AG04449 (cell line): ENCODE measurements at regions not wholly inside any gene's neighbourhood (a gene's known extent, or its start where the extent isn't known, plus 50 kb on each side); places are given as distances from the start of the nearest gene placed in this dataset.
"Not testable (repeated sequence)": the region's sequence is repeated elsewhere in the genome, so short reads cannot be mapped to it uniquely, and the experiment has no call there.

ENCODE experiments used
- CTCF ChIA-PET: fragments of 350-600 bp; formaldehyde crosslinking; extraction: SDS; loops from one replicate; lab custom pipeline; 2021; ENCODE audit warnings: antibody characterized with exemption; lab: Yijun Ruan, JAX
- POLR2A ChIA-PET: fragments of 400-600, 350-600 bp; formaldehyde crosslinking; extraction: SDS; loops from one replicate; lab custom pipeline; 2020; ENCODE audit warnings: antibody characterized with exemption, inconsistent platforms; lab: Yijun Ruan, JAX
- DNase-seq: peaks from one replicate; pipeline ENCODE4 v3.0.0-alpha.2; 2010; ENCODE audit warnings: low read depth, low spot score
- H3K4me3 ChIP-seq: 2 replicates; pipeline ENCODE4 v1.5.1; 2011; ENCODE audit warnings: low read depth, mild to moderate bottlenecking, control low read depth, low read length

DNA sequence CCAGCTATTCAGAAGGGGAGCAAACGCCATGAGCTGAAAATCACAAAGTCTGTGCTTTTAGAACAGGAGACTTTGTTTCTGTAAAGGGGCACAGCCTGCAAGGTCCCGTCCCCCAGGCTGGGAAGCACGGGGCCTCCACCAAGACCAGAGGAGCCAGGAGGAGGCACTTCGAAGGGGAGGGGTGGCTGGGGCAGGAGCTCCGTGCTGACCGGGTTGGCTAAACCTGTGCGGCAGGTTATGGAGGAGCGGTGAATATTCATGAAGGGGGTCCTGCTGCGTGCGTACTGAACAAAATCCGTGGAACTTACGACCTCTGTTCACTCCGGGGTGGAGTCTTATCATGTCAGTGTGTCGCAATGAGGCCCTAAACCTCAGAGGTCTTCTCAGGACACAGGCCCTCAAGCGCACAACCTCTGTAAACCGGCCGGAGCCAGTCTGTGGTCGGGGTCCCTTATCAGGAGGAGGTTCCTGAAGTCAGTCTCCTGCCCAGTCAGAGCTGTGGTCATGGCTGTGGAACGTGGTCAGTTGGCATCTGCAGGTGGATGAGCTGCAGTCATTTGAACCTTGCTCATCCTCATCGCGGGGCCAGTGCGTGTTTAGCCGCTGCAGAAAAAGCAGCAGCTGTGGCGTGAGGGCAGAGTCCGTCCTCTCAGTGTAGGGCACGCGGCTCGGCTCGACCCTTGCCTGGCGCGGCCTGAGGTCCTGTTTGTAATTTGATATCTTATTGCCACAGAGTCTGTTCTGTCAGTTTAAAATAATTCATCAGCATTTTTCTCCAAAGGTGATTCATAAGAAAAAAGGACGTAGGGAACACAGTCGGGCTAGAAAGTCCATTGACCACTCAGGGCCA is 5507.7 kb upstream of the TPTE start:
- POLR2A ChIA-PET, CTCF ChIA-PET, H3K4me3 ChIP-seq, DNase-seq: not testable (repeated sequence)

GRCh38 chr21:5015187-5015586 is 5506.2 kb upstream of the TPTE start:
- CTCF ChIA-PET, DNase-seq, POLR2A ChIA-PET: not testable (repeated sequence)

GRCh38 chr21:5019120-5019519 is 5502.3 kb upstream of the TPTE start:
- POLR2A ChIA-PET = not testable (repeated sequence)

More at GRCh38 chr21:5015187-5015586, 5506.2 kb upstream of the TPTE start:
- H3K4me3 ChIP-seq = not testable (repeated sequence)

GRCh38 chr21:5021815-5022214 is 5499.6 kb upstream of the TPTE start:
- DNase-seq, CTCF ChIA-PET, POLR2A ChIA-PET, H3K4me3 ChIP-seq: not testable (repeated sequence)

More at GRCh38 chr21:5019120-5019519, 5502.3 kb upstream of the TPTE start:
- CTCF ChIA-PET, DNase-seq, H3K4me3 ChIP-seq: not testable (repeated sequence)

GRCh38 chr21:5022254-5022653 is 5499.1 kb upstream of the TPTE start:
- H3K4me3 ChIP-seq, DNase-seq, CTCF ChIA-PET, POLR2A ChIA-PET: not testable (repeated sequence)

- H3K4me3 ChIP-seq, POLR2A ChIA-PET, CTCF ChIA-PET, DNase-seq: not testable (repeated sequence)
Measured at GRCh38 chr21:5022748-5023147, 5498.6 kb upstream of the TPTE start.

DNA sequence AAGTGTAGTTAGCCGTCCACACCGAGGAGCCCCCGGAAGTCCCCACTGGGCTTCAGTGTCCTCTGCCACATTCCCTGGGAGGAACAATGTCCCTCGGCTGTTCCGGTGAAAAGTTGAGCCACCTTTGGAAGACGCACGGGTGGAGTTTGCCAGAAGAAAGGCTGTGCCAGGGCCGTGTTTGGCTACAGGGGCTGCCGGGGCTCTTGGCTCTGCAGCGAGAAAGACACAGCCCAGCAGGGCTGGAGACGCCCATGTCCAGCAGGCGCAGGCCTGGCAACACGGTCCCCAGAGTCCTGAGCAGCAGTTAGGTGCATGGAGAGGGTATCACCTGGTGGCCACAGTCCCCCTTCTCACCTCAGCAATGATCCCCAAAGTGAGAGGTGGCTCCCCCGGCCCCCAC is 5486.2 kb upstream of the TPTE start:
- CTCF ChIA-PET, POLR2A ChIA-PET, DNase-seq, H3K4me3 ChIP-seq: not testable (repeated sequence)

DNA sequence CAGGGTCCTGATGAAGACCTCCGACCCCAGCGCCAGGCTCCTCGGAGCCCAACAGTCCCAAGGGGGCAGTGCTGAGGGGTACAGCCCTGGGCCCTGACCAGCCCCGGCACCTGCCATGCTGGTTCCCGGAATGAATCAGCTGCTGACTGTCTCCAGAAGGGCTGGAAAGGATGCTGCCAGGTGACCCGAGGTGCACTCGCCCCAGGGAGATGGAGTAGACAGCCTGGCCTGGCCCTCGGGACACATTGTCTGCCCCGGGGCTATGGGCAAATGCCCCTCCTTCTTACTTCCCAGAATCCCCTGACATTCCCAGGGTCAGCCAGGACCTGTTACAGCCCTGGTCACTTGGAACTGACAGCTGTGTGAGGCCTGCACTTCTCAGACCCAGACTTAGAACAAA is 5485.8 kb upstream of the TPTE start:
- CTCF ChIA-PET, H3K4me3 ChIP-seq, DNase-seq, POLR2A ChIA-PET: not testable (repeated sequence)

DNA sequence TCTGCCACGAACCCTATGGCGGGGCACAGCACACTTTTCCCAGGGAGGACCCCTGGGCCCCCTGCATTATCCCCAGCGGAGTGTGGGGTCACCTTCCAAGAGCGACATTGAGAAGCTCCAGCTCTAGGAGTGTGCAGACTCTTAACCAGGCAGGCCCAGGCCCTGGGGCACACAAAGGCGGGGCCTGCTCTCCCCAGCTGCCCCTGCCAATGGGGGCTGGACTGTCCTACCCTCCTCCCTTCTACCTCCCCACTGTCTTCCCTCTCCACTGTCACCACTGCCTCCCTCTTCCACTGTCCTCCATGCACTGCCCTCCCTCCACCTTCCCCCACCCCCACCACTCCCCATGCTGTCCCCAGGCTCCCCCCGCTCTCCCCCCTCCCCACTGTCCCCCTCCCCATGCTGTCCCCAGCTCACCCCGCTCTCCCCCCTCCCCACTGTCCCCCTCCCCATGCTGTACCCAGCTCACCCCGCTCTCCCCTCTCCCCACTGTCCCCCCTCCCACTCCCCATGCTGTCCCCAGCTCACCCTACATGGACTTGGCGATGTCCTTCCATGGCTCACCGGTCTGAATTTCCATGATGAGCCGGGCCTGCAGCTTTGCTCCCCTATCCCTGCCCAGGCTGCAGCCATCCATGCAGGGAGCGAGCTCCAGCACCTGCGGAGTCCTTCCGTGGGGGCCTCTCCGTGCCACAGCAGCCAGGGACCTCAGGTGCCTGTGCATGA is 5483.6 kb upstream of the TPTE start:
- DNase-seq, H3K4me3 ChIP-seq, CTCF ChIA-PET, POLR2A ChIA-PET: not testable (repeated sequence)

DNA sequence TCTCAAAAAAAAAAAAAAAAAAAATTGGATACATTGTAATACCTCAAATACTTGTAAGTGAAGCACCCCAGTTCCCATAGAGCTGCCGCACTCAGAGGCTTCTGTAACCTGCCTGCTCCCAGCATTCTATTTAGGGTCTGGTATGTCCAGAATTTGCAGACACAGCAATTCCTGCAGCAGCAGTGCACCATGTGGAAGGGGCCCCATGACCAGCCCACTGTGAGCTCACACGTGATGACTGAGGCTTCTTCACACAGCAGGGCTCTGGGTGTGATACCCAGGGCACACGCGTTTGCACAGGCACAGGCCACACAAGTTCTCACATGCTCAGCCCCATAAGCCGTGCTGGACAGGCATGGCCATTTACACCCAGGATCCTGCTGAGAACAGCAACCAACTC is 5481.5 kb upstream of the TPTE start:
- CTCF ChIA-PET = not testable (repeated sequence)

DNA sequence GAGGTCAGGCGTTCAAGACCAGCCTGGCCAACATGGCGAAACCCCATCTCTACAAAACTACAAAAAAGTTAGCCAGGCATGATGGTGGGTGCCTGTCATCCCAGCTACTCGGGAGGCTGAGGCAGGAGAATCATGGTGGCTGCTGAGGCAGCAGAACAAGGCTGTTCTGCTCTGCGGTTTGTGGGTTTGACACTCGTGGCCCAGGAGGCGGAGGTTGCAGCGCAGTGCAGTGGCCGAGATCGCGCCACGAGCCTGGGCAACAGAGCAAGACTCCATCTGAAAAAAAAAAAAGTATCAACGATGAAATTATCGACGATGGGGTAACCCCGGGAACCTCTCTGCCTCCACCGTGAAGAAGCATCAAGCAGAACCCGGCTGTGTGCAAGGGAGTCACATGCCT is 5478.8 kb upstream of the TPTE start:
- POLR2A ChIA-PET, H3K4me3 ChIP-seq, CTCF ChIA-PET: not testable (repeated sequence)

More for the DNA sequence above, 5481.5 kb upstream of the TPTE start:
- DNase-seq, H3K4me3 ChIP-seq, POLR2A ChIA-PET: not testable (repeated sequence)

DNA sequence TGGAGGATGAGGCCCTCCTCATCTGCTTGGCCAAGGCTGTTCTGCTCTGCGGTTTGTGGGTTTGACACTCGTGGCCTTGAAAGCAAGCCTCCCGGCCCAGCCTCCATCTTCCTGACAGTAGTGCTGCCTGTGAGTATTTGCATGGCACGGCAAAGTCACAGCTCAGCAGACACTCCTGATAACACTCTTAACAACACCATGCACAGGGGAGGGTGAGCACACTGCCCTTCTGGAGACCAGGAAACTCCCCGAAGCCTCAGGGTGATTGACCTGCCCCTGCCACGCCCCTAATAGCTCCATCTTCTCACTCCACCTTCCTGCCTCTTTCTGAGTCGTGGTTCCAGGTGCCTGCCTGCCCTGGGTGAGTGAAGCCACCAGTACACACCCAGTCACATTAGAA is 5476.6 kb upstream of the TPTE start:
- H3K4me3 ChIP-seq, DNase-seq, POLR2A ChIA-PET, CTCF ChIA-PET: not testable (repeated sequence)

More for the DNA sequence above, 5478.8 kb upstream of the TPTE start:
- DNase-seq = not testable (repeated sequence)

DNA sequence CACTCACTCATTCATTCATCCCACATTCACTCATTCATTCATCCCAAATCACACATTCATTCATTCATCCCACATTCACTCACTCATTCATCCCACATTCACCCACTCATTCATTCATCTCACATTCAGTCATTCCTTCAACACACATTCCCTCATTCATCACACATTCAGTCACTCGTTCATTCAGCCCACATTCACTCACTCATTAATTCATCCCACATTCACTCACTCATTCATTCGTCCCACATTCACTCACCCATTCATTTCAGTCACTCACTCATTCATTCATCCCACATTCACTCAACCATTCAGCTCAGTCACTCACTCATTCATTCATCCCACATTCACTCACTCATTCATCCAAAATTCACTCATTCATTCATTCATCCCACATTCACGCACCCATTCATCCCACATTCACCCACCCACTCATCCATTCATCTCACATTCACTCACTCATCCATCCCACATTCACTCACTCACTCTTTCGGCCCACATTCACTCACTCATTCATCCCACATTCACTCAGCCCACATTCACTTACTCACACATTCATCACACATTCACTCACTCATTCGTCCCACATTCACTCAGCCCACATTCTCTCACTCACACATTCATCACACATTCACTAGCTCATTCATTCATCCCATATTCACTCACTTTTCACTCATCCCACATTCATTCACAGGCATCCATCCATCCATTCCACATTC is 5469.9 kb upstream of the TPTE start:
- DNase-seq, H3K4me3 ChIP-seq, CTCF ChIA-PET, POLR2A ChIA-PET: not testable (repeated sequence)

- CTCF ChIA-PET, POLR2A ChIA-PET, H3K4me3 ChIP-seq, DNase-seq: not testable (repeated sequence)
Measured at GRCh38 chr21:5055027-5055754, 5466.2 kb upstream of the TPTE start.

- POLR2A ChIA-PET, CTCF ChIA-PET, DNase-seq, H3K4me3 ChIP-seq: not testable (repeated sequence)
Measured at GRCh38 chr21:5055996-5056962, 5465.1 kb upstream of the TPTE start.
